Prostate gland (tissue), 2 donors: ENCODE measurements at regions not wholly inside any gene's neighbourhood (a gene's known extent, or its start where the extent isn't known, plus 50 kb on each side); places are given as distances from the start of the nearest gene placed in this dataset.

Experiments
- CTCF ChIP-seq, 4 experiments: fragments of 200-600 bp in 2 of 4; fragments of 450-650 bp in 2 of 4; sonication (generic) in 2 of 4; IDR thresholded peaks; 1 replicate in 3 of 4; 2 replicates in 1 of 4; pipeline ENCODE4 v1.5.1; 2016 to 2019; ENCODE audit warnings: antibody characterized with exemption in 4 of 4, mild to moderate bottlenecking in 2 of 4, moderate library complexity in 2 of 4
- POLR2AphosphoS5 ChIP-seq: sonication (generic); formaldehyde crosslinking; IDR thresholded peaks from one replicate; pipeline ENCODE4 v1.6.1; 2017; ENCODE audit warnings: antibody characterized with exemption

- no peak for TF ChIP-seq CTCF (IDR thresholded peaks at IDR 0.05)
- no peak for TF ChIP-seq POLR2AphosphoS5
Measured at GRCh38 chr3:146739203-146739671, 134.1 kb upstream of the PLSCR5 start.
